HFFc6 (cell line): ENCODE measurements at regions not wholly inside any gene's neighbourhood (a gene's known extent, or its start where the extent isn't known, plus 50 kb on each side); places are given as distances from the start of the nearest gene placed in this dataset.

Experiments used
- DNase-seq: peaks from one replicate; pipeline ENCODE4 v3.0.0-alpha.2; 2018
- H3K27ac Mint-ChIP-seq: 2 replicates; pipeline ENCODE4 v1.8.0; 2020; ENCODE audit warnings: mild to moderate bottlenecking, mixed read lengths
- H3K27me3 Mint-ChIP-seq: 2 replicates; pipeline ENCODE4 v1.8.0; 2021; ENCODE audit warnings: mild to moderate bottlenecking, moderate library complexity, mixed read lengths; ENCODE audit not compliant: insufficient read depth
- H3K36me3 Mint-ChIP-seq: 2 replicates; pipeline ENCODE4 v1.8.0; 2021; ENCODE audit warnings: low read depth, mixed read lengths
- H3K4me1 Mint-ChIP-seq: 2 replicates; pipeline ENCODE4 v1.8.0; 2020; ENCODE audit warnings: low read depth, mixed read lengths
- H3K4me3 Mint-ChIP-seq: 2 replicates; pipeline ENCODE4 v1.8.0; 2020; ENCODE audit warnings: mild to moderate bottlenecking, moderate library complexity, mixed read lengths
- H3K9me3 Mint-ChIP-seq: 2 replicates; pipeline ENCODE4 v1.8.0; 2020; ENCODE audit warnings: mild to moderate bottlenecking, mixed read lengths
- CTCF ChIP-seq: fragments of 200-600 bp; sonication (generic); IDR thresholded peaks from 2 replicates; pipeline ENCODE4 v1.5.0; 2021; ENCODE audit warnings: antibody characterized with exemption, mild to moderate bottlenecking

- Mint-ChIP-seq H3K4me1 (no peaks in the 10 kb centered on the region), H3K36me3 (no peaks in the 10 kb centered on the region), H3K4me3 (no peak overlapping the region), H3K9me3 (peaks cover 45% of the 10 kb centered on the region), H3K27me3 (no peaks in the 10 kb centered on the region; the same call in none of the 2 replicates), H3K27ac (no peak overlapping the region)
- no peak for DNase-seq
- TF ChIP-seq CTCF: no peak
Measured at GRCh38 chr13:58597552-58597951, 966.0 kb downstream of the PCDH17 start.

- no peak for TF ChIP-seq CTCF
- Mint-ChIP-seq H3K9me3 (peaks cover 40% of the 10 kb centered on the region), H3K27me3 (no peaks in the 10 kb centered on the region; the same call in 1 of the 2 replicates), H3K36me3 (no peaks in the 10 kb centered on the region), H3K4me3 (no peak overlapping the region), H3K27ac (no peak overlapping the region), H3K4me1 (no peaks in the 10 kb centered on the region)
- DNase-seq: no peak
Measured at GRCh38 chr13:58598241-58598640, 966.7 kb downstream of the PCDH17 start.

GRCh38 chr13:58611117-58611516 is 979.6 kb downstream of the PCDH17 start:
- Mint-ChIP-seq H3K27ac (no peak overlapping the region), H3K36me3 (peaks cover 4% of the 10 kb centered on the region; the same call in 1 of the 2 replicates), H3K9me3 (peaks cover 26% of the 10 kb centered on the region), H3K27me3 (no peaks in the 10 kb centered on the region), H3K4me1 (no peaks in the 10 kb centered on the region), H3K4me3 (no peak overlapping the region)
- TF ChIP-seq CTCF: no peak
- no peak for DNase-seq

GRCh38 chr13:58617880-58618665 is 986.5 kb downstream of the PCDH17 start:
- H3K27me3 Mint-ChIP-seq: no peaks in the 10 kb centered on the region
- no peaks in the 10 kb centered on the region for H3K4me1 Mint-ChIP-seq
- DNase-seq: no peak
- no peaks in the 10 kb centered on the region; the same call in 1 of the 2 replicates for H3K36me3 Mint-ChIP-seq
- no peak overlapping the region for H3K27ac Mint-ChIP-seq
- peaks cover 13% of the 10 kb centered on the region for H3K9me3 Mint-ChIP-seq
- TF ChIP-seq CTCF: no peak
- H3K4me3 Mint-ChIP-seq: no peak overlapping the region

- no peak overlapping the region for H3K4me3 Mint-ChIP-seq
- no peaks in the 10 kb centered on the region for H3K27me3 Mint-ChIP-seq
- no peak overlapping the region for H3K27ac Mint-ChIP-seq
- no peak for DNase-seq
- no peak for TF ChIP-seq CTCF
- no peaks in the 10 kb centered on the region for H3K4me1 Mint-ChIP-seq
- no peaks in the 10 kb centered on the region; the same call in 1 of the 2 replicates for H3K36me3 Mint-ChIP-seq
- peaks cover 20% of the 10 kb centered on the region for H3K9me3 Mint-ChIP-seq
Measured at GRCh38 chr13:58619396-58620113, 988.0 kb downstream of the PCDH17 start.
